HS-27A (cell line): ENCODE measurements at regions not wholly inside any gene's neighbourhood (a gene's known extent, or its start where the extent isn't known, plus 50 kb on each side); places are given as distances from the start of the nearest gene placed in this dataset.
A peak's percentile ranks its signal among the peaks of the same experiment; 100 is the strongest.

Experiments
- DNase-seq: peaks from one replicate; pipeline ENCODE4 v3.0.0-alpha.2; 2012; ENCODE audit warnings: low read depth, missing footprints

GRCh38 chr7:25553580-25554291, 325.4 kb upstream of the NPVF start:
- no peak for DNase-seq

GRCh38 chr7:25557379-25557917, 329.2 kb upstream of the NPVF start:
- DNase-seq: no peak

GRCh38 chr7:25557930-25558329, 329.6 kb upstream of the NPVF start:
- no peak for DNase-seq

GRCh38 chr7:25558605-25559004, 330.3 kb upstream of the NPVF start:
- DNase-seq: no peak

- no peak for DNase-seq
Observed at GRCh38 chr7:25559581-25560367, 331.5 kb upstream of the NPVF start.

GRCh38 chr7:25562673-25563182, 334.4 kb upstream of the NPVF start:
- DNase-seq: no peak

- DNase-seq: no peak
Observed at GRCh38 chr7:25565002-25565401, 336.7 kb upstream of the NPVF start.

- peak; percentile 19 for DNase-seq
Observed at GRCh38 chr7:25565949-25566348, 337.7 kb upstream of the NPVF start.

- DNase-seq: no peak
Observed at GRCh38 chr7:25567430-25567829, 339.1 kb upstream of the NPVF start.

GRCh38 chr7:25569765-25570164, 341.5 kb upstream of the NPVF start:
- DNase-seq: no peak

GRCh38 chr7:25572423-25572822, 344.1 kb upstream of the NPVF start:
- DNase-seq: no peak

- no peak for DNase-seq
Observed at GRCh38 chr7:25574828-25575227, 346.5 kb upstream of the NPVF start.

- DNase-seq: no peak
Observed at GRCh38 chr7:25575634-25576033, 347.3 kb upstream of the NPVF start.

- no peak for DNase-seq
Observed at GRCh38 chr7:25578991-25579777, 350.9 kb upstream of the NPVF start.

GRCh38 chr7:25579778-25580075, 351.4 kb upstream of the NPVF start:
- DNase-seq: no peak

GRCh38 chr7:25580141-25580540, 351.9 kb upstream of the NPVF start:
- no peak for DNase-seq

- no peak for DNase-seq
Observed at GRCh38 chr7:25583621-25584020, 355.3 kb upstream of the NPVF start.

- no peak for DNase-seq
Observed at GRCh38 chr7:25584112-25584938, 356.0 kb upstream of the NPVF start.

GRCh38 chr7:25586513-25586912, 358.2 kb upstream of the NPVF start:
- no peak for DNase-seq

- no peak for DNase-seq
Observed at GRCh38 chr7:25594122-25594521, 365.8 kb upstream of the NPVF start.

- no peak for DNase-seq
Observed at GRCh38 chr7:25594728-25595127, 366.4 kb upstream of the NPVF start.

- no peak for DNase-seq
Observed at GRCh38 chr7:25595996-25596395, 367.7 kb upstream of the NPVF start.
